IPS-NIHi7 (cell line): ENCODE measurements at regions not wholly inside any gene's neighbourhood (a gene's known extent, or its start where the extent isn't known, plus 50 kb on each side); places are given as distances from the start of the nearest gene placed in this dataset.
"Not testable (repeated sequence)": the region's sequence is repeated elsewhere in the genome, so short reads cannot be mapped to it uniquely, and the experiment has no call there.

Source experiments
- DNase-seq: peaks from one replicate; pipeline ENCODE4 v3.0.0; 2012; ENCODE audit warnings: mixed read lengths; ENCODE audit errors: extremely low spot score

DNA sequence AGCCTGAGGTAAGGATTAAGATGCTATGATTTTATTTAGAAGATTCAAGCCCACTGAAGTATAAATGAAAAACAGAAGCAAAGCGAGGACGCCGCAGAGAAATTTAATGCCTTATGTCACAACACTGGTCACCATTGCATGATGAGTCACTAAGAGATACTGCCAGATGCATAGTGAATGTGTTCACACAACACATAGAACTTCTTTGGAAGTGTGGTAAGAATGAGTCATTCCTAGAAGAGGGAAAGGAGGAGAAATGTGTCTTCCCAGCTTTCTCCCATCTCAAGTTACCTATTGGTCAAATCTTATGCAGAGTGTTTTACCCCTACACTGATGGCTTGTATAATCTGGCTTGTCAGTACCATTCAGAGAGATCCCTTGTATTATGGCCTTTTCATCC is 465.3 kb upstream of the ARRDC3 start:
- DNase-seq: peak; percentile 26

DNA sequence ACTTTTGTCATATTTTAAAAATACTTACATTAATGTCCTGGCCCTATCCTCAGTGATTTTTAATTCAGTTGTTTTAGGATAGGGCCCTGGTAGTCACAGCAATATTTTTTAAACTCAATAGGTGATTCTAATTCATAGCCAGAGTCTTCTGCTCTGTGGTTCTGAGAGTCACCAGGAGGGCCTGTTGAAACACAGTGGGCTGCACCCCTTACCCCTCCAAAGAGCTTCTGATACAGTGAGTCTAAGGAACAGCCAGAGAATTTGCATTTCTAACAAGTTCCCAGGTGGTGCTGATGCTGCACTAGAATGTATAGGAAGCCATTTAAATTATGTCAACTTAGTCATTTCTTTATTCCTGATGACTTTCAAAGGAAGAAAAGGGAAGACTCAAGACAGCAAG is 458.3 kb upstream of the ARRDC3 start:
- DNase-seq: no peak

DNA sequence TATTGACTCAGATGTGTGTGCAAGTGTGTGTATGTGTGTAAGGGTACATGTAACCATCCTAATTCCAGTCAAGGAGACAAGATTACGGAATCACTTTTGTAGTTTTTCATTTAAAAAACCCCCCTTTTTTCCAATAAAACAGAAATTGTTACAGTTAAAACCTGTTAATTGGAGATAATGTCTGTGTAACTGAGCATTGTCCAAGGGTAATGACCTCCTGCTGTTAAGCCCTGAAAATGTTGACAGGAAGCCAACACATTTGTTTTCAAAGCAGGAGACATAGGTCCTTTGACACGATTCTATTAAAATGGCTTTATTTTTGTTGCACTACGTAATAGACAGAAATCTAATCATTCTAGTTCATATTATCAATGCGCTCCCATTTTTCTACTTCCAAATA is 457.3 kb upstream of the ARRDC3 start:
- no peak for DNase-seq

DNA sequence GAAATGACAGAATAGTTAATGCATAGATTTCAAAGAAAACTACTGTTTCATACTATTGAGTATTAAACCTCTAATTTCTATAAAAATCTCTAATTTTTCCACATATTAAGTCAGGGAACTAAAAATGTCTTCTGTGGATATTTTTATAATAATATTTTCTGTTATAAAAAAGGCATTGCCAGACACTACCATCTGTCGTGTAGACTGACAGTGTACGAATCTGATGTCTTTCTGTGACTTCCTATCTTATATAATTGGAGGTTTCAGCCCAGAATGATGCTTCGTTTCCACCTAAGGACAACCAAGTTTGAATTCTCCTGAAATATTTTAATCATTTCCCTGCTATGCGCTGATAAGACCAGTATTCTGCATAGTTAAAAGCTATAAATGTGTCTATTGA is 456.6 kb upstream of the ARRDC3 start:
- no peak for DNase-seq

DNA sequence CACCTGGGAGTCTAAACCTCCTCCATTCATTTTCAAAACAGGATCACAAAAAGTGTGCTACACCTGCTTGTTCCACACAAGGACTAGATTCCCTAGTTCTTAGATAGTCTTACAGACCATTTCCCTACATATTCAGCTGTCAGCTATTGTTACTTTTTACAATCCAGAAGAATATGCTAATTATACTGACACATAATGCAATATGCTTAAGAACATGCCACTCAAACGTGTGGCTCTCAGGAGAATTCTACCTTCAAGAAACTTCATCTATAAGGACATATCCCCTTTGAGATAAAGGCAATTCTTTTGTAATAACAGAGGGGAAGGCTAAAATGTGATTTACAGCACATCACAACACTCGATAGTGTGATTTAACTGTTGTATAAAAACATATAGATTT is 456.1 kb upstream of the ARRDC3 start:
- no peak for DNase-seq

DNA sequence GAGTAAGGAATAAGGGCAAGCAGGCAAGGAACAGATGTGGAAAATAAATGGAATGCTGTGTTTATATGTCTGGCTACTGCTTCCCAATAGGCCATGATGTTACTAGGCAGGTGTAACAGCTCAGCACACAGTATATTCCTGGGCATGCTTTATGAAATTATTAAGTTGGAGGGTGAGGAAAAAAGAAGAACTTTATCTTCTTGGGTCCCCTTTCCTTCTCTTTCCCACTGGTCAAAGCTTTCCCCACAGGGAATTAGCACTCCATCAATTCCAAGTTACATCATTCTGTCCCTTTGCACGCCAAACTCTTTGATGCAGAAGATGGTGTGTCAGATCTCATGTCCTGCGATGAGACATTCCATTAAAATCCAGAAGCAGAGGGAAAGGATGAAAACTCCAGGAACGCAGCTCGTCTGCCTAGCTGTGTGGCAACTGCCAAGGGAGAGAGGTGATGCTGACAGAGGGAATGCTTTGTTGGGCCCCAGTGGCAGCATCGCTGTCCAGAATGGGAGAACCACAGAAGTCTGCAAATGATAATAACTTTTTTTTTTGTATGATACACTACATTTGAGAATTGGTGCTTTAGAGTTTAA is 447.3 kb upstream of the ARRDC3 start:
- DNase-seq: no peak

DNA sequence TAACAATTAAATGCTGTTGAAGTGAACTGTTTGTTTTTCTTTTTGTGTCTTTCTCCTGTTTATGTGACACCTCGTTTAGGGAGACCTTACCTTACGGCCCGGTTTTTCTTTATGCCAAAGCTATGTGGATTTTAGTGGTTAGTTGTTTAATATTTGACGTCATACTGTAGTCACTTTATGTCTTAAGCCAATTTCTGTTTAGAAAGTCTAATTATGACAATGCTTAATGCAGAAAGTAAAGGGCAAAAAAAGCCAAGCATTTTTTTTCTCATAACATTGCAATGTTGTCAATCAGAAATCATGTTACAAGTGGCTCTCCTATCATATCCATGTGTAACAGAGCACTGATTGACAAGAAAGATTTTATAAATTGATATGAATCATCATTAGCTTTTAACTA is 442.5 kb upstream of the ARRDC3 start:
- DNase-seq: no peak

DNA sequence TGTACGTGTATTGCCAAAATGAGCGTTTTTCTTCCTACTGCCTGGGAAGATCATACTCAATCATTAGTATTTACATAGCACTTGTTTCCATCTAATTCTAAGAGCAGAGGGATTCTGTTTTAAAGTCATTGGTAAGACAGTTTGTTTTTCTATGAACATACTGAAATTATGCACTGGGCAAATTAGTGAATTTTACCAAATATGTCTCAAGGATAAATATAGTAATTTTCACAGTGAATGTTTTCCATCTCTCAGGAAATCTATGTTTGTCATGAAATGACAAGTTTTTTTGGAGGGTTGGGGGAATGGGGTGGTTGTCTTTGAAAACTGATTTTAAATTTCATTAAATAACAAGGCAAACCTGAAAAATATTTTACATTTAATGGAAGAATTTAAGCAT is 441.3 kb upstream of the ARRDC3 start:
- no peak for DNase-seq

DNA sequence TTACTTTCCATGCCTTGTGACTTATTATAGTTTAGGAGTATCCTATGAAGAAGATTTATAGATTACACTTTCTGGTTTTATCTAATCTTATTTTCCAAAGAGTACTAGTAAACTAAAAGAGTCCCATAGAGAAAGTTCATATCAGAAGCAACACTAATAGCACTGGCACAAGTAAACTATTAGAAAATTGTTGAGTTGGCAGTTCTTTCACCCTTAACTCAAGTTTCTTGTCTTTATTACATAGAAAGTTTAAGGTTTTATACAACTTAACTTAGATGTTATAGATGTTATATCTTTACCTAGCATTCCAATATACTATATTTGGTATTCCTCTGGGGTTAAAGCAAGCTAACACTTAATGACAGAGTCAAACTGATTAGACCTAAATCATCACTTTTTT is 437.8 kb upstream of the ARRDC3 start:
- no peak for DNase-seq

DNA sequence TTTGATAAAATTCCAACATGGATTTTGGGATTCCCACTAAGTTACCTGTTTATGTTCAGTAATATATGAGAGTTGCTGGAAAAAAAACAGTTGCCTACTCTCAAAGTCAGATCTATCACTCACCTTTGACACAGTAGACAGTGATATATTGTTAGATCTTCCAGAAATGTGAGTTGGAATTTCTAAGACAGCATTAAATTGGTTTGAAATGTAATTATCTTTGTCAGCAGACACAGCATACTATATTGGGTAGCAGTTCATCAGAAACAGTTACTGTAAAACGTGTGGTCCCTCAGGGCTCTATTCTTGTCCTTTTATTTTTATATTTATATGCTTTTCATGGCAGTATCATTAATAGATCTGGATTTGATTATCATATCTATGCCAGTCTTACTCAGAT is 433.6 kb upstream of the ARRDC3 start:
- DNase-seq: no peak

DNA sequence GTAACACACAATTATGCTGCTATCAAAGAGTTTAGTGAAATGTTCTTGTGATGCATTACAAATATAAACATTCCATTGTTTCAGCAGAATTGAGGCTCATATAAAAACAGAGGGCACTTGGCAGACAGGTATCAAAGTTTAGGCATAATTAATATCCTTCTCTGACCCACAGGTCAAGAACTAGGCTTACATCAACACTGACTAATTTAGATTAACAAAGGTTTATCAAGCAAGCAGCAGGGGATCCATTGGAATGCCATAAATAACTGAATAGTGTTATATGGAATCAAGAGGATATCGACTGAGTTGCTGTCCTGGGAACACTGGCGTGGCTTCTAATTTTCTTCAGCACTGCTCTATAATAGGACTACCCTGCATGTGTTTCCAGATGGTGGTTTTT is 414.5 kb upstream of the ARRDC3 start:
- DNase-seq: peak; percentile 11

DNA sequence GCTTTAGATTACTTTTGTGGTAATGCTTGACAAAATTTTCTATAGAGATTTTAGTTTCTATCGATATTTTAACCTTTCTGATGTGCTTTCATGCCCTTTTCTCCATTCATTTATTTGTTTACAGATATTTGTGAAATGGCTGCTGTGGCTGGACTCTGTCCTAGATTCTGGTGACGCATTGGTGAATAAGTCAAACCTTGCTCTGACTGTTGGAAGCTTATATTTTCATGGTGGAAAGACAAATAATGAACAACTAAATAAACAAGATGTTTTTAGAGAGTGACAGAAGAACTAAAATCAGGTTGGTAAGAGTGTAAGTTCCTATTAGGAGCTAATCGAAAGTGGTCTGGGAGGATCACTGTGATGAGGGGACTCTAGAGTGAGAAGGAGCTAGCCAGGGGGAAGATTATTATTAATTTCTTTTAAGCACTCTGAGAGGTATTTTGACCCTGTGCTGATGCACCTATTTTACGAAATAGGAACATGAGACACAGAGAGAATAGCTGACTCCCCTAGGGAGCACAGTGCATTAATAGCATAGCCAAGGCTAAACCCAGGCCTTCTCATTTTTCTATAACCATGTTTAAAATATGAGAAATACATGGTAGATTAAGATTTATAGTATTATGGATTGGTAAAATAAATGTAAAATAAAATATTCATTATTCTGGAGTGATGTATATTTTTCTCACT is 411.9 kb upstream of the ARRDC3 start:
- no peak for DNase-seq

DNA sequence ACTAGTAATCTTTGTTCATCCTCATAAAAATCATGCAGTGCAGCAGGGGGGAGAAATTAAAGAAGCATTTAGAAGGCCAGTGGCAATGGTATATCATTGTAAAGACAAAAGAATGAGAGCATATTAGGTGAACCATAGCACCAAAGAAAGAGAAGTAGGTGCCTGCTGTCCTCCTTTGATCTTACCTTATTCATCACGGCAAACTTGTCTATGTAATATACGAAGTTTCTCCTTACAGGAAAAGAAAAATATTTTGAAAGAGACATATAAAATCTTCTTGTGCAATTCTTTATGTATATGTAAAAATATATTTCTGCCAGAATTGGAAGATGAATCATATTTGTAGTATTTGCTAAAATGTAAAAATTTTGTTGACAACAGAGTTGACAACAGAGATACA is 411.3 kb upstream of the ARRDC3 start:
- DNase-seq: no peak

DNA sequence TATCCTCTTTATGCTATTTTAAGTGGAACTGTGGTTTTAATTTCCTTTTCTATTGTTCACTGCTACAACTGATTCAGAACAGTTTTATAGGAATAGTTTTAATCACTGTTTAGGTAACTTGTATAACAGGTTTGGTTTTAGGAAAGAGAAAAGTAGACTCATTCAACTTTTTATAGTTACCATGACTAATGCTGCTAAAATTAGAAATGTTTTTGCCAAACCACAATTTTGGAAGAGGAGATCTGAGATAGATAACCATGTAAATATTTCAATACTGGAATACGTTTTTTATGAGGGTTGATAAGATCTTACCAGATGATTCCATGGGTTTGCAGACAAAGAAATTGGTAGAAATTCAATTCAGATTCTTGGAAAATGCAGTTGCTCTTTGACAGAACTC is 404.6 kb upstream of the ARRDC3 start:
- DNase-seq: no peak

DNA sequence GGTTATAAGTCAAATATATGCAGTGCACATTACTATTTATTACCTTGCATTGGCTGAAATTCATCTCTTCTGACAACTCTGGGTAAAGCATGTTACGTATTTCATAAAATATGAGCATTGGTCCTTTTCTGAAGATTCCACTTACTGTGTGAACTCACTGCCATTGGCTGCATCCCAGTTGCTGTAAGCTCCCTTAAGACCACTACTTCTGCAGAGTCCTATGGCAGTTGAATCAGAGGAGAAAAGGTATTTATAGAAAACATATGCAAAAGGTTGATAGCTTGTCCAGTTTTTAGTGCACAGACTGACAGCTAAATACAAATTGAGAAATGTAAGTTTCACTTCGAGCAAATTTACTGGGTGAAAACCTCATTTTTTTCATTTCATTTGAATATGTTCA is 394.6 kb upstream of the ARRDC3 start:
- DNase-seq: no peak

DNA sequence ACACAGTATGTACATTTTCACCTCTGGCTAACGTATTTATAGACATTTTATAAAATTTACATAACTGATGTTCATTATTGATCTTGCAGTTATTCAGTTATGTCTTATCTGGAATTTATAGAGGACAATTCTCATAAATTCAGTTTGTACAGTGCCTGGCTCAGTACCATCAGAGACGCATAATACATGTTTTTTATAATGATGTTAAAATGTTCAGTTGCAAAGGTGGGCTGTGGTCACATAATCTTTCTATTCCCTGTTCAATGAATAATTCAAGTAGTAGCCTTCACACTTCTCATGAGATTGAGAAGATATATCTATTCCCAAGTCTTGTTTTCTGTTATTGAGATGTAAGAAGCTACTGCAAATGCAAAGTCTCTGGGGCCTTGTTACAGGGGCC is 393.1 kb upstream of the ARRDC3 start:
- DNase-seq: no peak

DNA sequence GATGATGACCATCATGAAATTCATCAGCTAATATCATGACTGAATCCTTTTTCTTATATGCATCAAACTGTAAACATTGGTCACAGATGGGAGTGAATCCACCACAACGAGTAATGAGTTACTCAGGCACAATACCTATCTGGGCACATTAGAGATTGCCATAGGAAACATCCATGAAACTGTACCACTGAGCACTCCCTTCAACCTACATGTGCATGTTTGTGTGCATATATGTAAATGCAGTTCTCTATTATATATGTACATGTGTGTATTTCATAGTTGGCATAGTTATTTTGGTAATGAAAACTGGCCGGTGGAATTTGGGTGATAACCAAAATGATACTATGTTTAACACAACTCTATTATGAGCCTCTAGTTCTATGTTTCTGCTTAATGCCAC is 387.3 kb upstream of the ARRDC3 start:
- DNase-seq: no peak

DNA sequence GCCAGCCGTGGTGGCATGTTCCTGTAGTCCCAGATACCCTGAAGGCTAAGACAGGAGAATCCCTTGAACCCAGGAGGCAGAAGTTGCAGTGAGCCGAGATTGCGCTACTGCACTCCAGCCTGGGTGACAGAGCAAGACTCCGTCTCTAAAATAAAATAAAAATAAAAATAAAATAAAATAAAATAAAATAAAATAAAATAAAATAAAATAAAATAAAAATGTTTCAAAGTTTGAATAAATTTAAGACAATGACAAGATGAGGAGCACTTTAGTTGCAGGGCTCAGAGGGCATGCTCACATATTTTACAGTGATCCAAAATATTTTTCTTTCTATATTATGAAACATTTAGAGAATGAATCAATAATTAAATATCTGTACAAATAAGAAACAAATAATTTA is 374.3 kb upstream of the ARRDC3 start:
- DNase-seq: not testable (repeated sequence)

DNA sequence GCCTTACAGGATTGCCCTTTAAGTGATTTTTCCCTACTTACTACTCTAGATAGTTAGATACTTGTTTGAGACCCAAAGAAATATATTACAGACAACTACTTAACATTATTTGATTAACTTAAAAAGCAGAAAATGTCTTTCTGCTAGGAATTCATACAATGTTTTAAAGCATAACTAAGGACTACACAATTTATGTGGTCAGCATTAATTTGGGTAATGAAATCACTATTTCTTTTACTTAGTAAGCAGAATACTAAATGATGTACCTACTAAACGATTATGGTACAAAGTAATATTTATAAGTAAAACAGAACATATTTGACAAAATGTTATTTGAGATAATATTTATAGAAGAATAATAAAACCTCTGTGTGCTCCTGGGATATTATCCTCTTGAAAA is 371.9 kb upstream of the ARRDC3 start:
- no peak for DNase-seq

DNA sequence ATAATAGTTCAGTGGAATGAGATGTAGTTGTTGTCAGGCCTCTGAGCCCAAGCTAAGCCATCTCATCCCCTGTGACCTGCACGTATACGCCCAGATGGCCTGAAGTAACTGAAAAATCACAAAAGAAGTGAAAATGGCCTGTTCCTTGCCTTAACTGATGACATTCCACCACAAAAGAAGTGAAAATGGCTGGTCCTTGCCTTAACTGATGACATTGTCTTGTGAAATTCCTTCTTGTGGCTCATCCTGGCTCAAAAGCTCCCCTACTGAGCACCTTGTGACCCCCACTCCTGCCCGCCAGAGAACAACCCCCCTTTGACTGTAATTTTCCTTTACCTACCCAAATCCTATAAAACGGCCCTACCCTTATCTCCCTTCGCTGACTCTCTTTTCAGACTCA is 361.4 kb upstream of the ARRDC3 start:
- not testable (repeated sequence) for DNase-seq

DNA sequence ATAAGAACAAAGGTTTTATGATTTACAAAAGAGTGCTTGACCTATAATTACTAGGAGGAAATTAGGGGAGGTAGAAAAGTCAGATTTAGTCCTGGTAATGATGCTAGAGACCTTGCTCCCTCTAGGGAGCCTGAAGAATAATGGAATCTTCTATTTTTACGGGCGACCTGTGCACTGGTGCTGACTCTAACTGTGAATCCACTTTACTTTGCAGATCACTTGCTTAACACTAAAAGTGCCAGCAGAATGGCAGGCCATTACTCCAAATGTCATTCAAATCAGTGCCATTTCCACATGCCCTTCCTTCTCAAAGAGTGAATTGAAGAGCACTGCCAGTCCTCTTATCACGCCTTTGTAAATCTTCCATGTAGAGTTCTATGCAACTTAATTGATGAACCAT is 359.4 kb upstream of the ARRDC3 start:
- DNase-seq: no peak

DNA sequence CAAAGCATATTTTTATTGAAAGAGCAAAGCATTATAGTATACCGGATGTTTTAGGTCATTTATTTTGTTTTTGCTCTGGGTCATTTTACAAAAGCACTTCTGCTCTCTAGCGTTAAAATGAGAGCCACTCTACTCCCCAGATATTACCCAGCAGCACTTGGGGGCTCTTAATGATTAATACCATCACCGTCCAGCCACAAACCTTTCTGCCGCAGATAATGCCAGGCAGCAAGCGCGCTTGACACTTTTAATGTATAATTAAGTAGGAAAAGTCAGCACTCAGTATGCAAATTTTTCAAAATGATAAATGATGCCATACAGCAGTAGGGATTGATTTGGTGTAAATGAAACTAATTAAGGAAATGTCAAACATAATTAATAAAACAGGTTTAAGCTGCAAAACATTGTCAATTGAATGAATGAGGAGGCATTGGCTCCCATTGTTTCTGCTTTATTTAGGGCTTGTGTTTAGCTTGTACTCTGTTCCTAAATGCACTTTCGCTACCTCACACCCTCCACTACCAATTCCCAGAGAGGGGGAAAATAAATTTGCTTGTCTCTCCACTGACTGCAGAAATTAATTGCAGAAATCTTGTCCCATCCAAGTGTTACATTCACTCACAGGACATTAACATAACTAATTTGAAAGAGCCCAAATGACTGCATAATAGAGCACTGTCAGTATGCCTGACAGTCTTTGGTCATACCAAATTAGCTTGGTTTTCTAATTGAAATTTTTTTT is 358.8 kb upstream of the ARRDC3 start:
- DNase-seq: no peak

DNA sequence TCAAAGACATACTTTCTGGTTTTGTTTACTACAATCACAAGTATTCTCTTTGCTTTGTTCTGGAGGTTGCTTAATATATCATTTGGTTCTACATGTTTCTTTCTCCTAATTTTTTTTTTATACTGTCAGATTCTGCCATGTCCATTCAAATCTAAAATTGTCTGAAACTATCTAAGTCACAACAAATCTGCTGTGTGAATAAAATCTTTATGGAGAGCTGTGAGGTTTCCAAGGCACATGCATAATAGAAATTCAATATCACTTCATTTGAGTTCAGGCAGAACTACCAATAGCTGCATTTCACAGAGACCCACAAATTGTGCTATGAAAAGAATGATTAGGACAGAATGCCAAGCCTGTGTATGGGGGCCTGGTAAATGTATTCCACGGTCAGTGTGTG is 346.9 kb upstream of the ARRDC3 start:
- DNase-seq: no peak
